IPS DF 6.9 (cell line): ENCODE measurements at regions not wholly inside any gene's neighbourhood (a gene's known extent, or its start where the extent isn't known, plus 50 kb on each side); places are given as distances from the start of the nearest gene placed in this dataset.
"Not testable (repeated sequence)": the region's sequence is repeated elsewhere in the genome, so short reads cannot be mapped to it uniquely, and the experiment has no call there.

ENCODE experiments used
- DNase-seq: peaks from one replicate; pipeline ENCODE4 v3.0.0-alpha.2; 2013; ENCODE audit warnings: low read depth, low spot score
- H3K27ac ChIP-seq: one replicate; pipeline ENCODE4 v1.5.1; 2013; ENCODE audit warnings: low read length, control low read depth
- H3K27me3 ChIP-seq: 2 replicates; pipeline ENCODE4 v1.6.1; 2013; ENCODE audit warnings: mild to moderate bottlenecking, low read length; ENCODE audit not compliant: control insufficient read depth, insufficient read depth
- H3K36me3 ChIP-seq: 2 replicates; pipeline ENCODE4 v1.6.1; 2013; ENCODE audit warnings: low read length; ENCODE audit not compliant: control insufficient read depth, insufficient read depth
- H3K4me1 ChIP-seq: 2 replicates; pipeline ENCODE4 v1.6.1; 2013; ENCODE audit warnings: low read length; ENCODE audit not compliant: control insufficient read depth, insufficient read depth
- H3K4me3 ChIP-seq: 2 replicates; pipeline ENCODE4 v1.5.1; 2013; ENCODE audit warnings: mild to moderate bottlenecking, low read length
- H3K9me3 ChIP-seq: 2 replicates; pipeline ENCODE4 v1.6.1; 2013; ENCODE audit warnings: low read length, inconsistent platforms; ENCODE audit not compliant: control insufficient read depth, insufficient read depth
- WGBS: extraction: QIAGEN DNeasy Blood & Tissue Kit; methylation state at CpG from one replicate; pipeline ENCODE4 v1.1.7; 2013; ENCODE audit warnings: mixed read lengths, missing lambda C conversion rate; ENCODE audit not compliant: insufficient read length, insufficient coverage; 5-methylcytosine and 5-hydroxymethylcytosine counted together

- Histone ChIP-seq H3K4me1 (no peaks in the 10 kb centered on the region), H3K9me3 (no peaks in the 10 kb centered on the region), H3K27me3 (no peaks in the 10 kb centered on the region), H3K27ac (no peak overlapping the region), H3K36me3 (no peaks in the 10 kb centered on the region), H3K4me3 (no peak overlapping the region)
- no CpG with 5 or more reads among the region's 6 CpGs for WGBS
- no peak for DNase-seq
Measured at GRCh38 chr18:59801576-59801975, 98.2 kb upstream of the PMAIP1 start.

GRCh38 chr18:59800897-59801296 lies 98.9 kb upstream of the PMAIP1 start:
- Histone ChIP-seq H3K9me3 (no peaks in the 10 kb centered on the region), H3K36me3 (no peaks in the 10 kb centered on the region), H3K4me3 (no peak overlapping the region), H3K27me3 (no peaks in the 10 kb centered on the region), H3K4me1 (no peaks in the 10 kb centered on the region), H3K27ac (no peak overlapping the region)
- WGBS: no CpG with 5 or more reads among the region's 4 CpGs
- DNase-seq: no peak

GRCh38 chr18:59799383-59800015 lies 100.3 kb upstream of the PMAIP1 start:
- whole genome bisulfite sequencing: no CpG with 5 or more reads among the region's 6 CpGs
- Histone ChIP-seq H3K4me1 (no peaks in the 10 kb centered on the region), H3K4me3 (no peak overlapping the region), H3K27ac (no peak overlapping the region), H3K9me3 (no peaks in the 10 kb centered on the region), H3K36me3 (no peaks in the 10 kb centered on the region), H3K27me3 (no peaks in the 10 kb centered on the region)
- DNase-seq: no peak

- Histone ChIP-seq H3K9me3 (no peaks in the 10 kb centered on the region), H3K27ac (no peak overlapping the region), H3K4me3 (no peak overlapping the region), H3K27me3 (no peaks in the 10 kb centered on the region), H3K36me3 (no peaks in the 10 kb centered on the region), H3K4me1 (no peaks in the 10 kb centered on the region)
- no peak for DNase-seq
- no CpG with 5 or more reads among the region's 5 CpGs for WGBS
Measured at GRCh38 chr18:59795882-59796281, 98.7 kb upstream of the CCBE1 start.

GRCh38 chr18:59792353-59792752 lies 95.1 kb upstream of the CCBE1 start:
- H3K27me3 ChIP-seq: no peaks in the 10 kb centered on the region
- DNase-seq: no peak
- H3K4me3 ChIP-seq: no peak overlapping the region
- WGBS: no CpG with 5 or more reads among the region's 4 CpGs
- H3K27ac ChIP-seq: no peak overlapping the region
- no peaks in the 10 kb centered on the region for H3K36me3 ChIP-seq
- H3K4me1 ChIP-seq: no peaks in the 10 kb centered on the region
- H3K9me3 ChIP-seq: no peaks in the 10 kb centered on the region

GRCh38 chr18:59790346-59790936 lies 93.2 kb upstream of the CCBE1 start:
- H3K27ac ChIP-seq, H3K4me1 ChIP-seq, H3K9me3 ChIP-seq, DNase-seq, H3K4me3 ChIP-seq, H3K27me3 ChIP-seq, H3K36me3 ChIP-seq: not testable (repeated sequence)
- WGBS: no CpG with 5 or more reads among the region's 36 CpGs

- WGBS: no CpG with 5 or more reads among the region's 2 CpGs
- no peak overlapping the region for H3K4me3 ChIP-seq
- no peak overlapping the region for H3K27ac ChIP-seq
- no peaks in the 10 kb centered on the region for H3K27me3 ChIP-seq
- H3K4me1 ChIP-seq: no peaks in the 10 kb centered on the region
- no peak for DNase-seq
- no peaks in the 10 kb centered on the region for H3K9me3 ChIP-seq
- H3K36me3 ChIP-seq: no peaks in the 10 kb centered on the region
Measured at GRCh38 chr18:59788791-59789106, 91.5 kb upstream of the CCBE1 start.

GRCh38 chr18:59787998-59788790 lies 91.0 kb upstream of the CCBE1 start:
- H3K27ac ChIP-seq: no peak overlapping the region
- H3K4me3 ChIP-seq: no peak overlapping the region
- no peaks in the 10 kb centered on the region for H3K27me3 ChIP-seq
- H3K36me3 ChIP-seq: no peaks in the 10 kb centered on the region
- WGBS: no CpG with 5 or more reads among the region's 13 CpGs
- H3K9me3 ChIP-seq: no peaks in the 10 kb centered on the region
- DNase-seq: no peak
- no peaks in the 10 kb centered on the region for H3K4me1 ChIP-seq

GRCh38 chr18:59784694-59785093 lies 87.5 kb upstream of the CCBE1 start:
- Histone ChIP-seq H3K9me3 (no peaks in the 10 kb centered on the region), H3K27me3 (no peaks in the 10 kb centered on the region), H3K36me3 (no peaks in the 10 kb centered on the region), H3K4me1 (no peaks in the 10 kb centered on the region), H3K4me3 (no peak overlapping the region), H3K27ac (no peak overlapping the region)
- no peak for DNase-seq
- WGBS: no CpG with 5 or more reads among the region's 3 CpGs

GRCh38 chr18:59783138-59783537 lies 85.9 kb upstream of the CCBE1 start:
- Histone ChIP-seq H3K4me3 (no peak overlapping the region), H3K36me3 (no peaks in the 10 kb centered on the region), H3K27me3 (no peaks in the 10 kb centered on the region), H3K27ac (no peak overlapping the region), H3K9me3 (no peaks in the 10 kb centered on the region), H3K4me1 (no peaks in the 10 kb centered on the region)
- DNase-seq: peak; percentile 37
- no CpG with 5 or more reads among the region's 5 CpGs for WGBS
